GM12878 (cell line): ENCODE measurements at regions not wholly inside any gene's neighbourhood (a gene's known extent, or its start where the extent isn't known, plus 50 kb on each side); places are given as distances from the start of the nearest gene placed in this dataset.
"Not testable (repeated sequence)": the region's sequence is repeated elsewhere in the genome, so short reads cannot be mapped to it uniquely, and the experiment has no call there.

Experiments
- ATAC-seq: fragments of 200-7000 bp; cut with Tn5 transposase; 3 replicates; pipeline ENCODE4 v1.9.1; 2020; ENCODE audit warnings: mild to moderate bottlenecking, moderate library complexity
- BruUV-seq: library from RNA; stranded (reverse); fragments of 400-500 nt; replicated peaks from 2 replicates; lab custom pipeline; 2021; lab: Mats Ljungman, UMichigan
- CTCF ChIA-PET: fragments of 300-600 bp; sonication (Branson Sonifier 250); formaldehyde crosslinking; extraction: SDS; loops from one replicate; lab custom pipeline; 2021; ENCODE audit warnings: inconsistent platforms; lab: Yijun Ruan, JAX
- POLR2A ChIA-PET: fragments of 350-600 bp; formaldehyde crosslinking; extraction: SDS; loops from one replicate; lab custom pipeline; 2021; ENCODE audit warnings: inconsistent platforms; lab: Charles Lee
- RAD21 ChIA-PET: fragments of 300-600 bp; sonication (Branson Sonifier 250); formaldehyde crosslinking; loops from one replicate; lab custom pipeline; 2023; ENCODE audit warnings: antibody characterized with exemption; ENCODE audit not compliant: unreplicated experiment; lab: Charles Lee
- SMC1A ChIA-PET: fragments of 300-600 bp; sonication (Branson Sonifier 250); formaldehyde crosslinking; loops from one replicate; lab custom pipeline; 2023; ENCODE audit not compliant: unreplicated experiment, uncharacterized antibody; lab: Charles Lee
- DNase-seq: peaks from one replicate; pipeline ENCODE4 v3.0.0-alpha.2; 2011; ENCODE audit warnings: low read depth, low spot score
- FAIRE-seq: peaks from 3 replicates; lab custom pipeline; 2011; peaks lifted over from hg19 to GRCh38; lab: Jason Lieb, UNC
- H2AFZ ChIP-seq: 2 replicates; pipeline ENCODE4 v1.6.0; 2011; ENCODE audit warnings: low read depth, low read length, control low read depth; ENCODE audit not compliant: control insufficient read depth
- H3K27ac ChIP-seq: 2 replicates; pipeline ENCODE4 v1.5.1; 2011; ENCODE audit warnings: control low read depth; ENCODE audit not compliant: control insufficient read depth, insufficient read depth
- H3K27me3 ChIP-seq, 2 experiments: replicated peaks in 1 of 2; 2 replicates each; pipeline versions ENCODE4 v1.6.0 to v1.6.1; 2011; ENCODE audit warnings: low read length in 1 of 2; ENCODE audit not compliant: control insufficient read depth in 2 of 2, insufficient read depth in 2 of 2
- H3K36me3 ChIP-seq, 2 experiments: 2 replicates each; pipeline ENCODE4 v1.5.1; 2011; ENCODE audit warnings: low read length in 1 of 2; ENCODE audit not compliant: control insufficient read depth in 2 of 2, insufficient read depth in 2 of 2
- H3K4me1 ChIP-seq: 2 replicates; pipeline ENCODE4 v1.6.1; 2011; ENCODE audit warnings: mild to moderate bottlenecking, low read length, moderate library complexity, mixed read lengths; ENCODE audit not compliant: control insufficient read depth, insufficient read depth
- H3K4me2 ChIP-seq: 2 replicates; pipeline ENCODE4 v1.6.0; 2011; ENCODE audit warnings: control low read depth; ENCODE audit not compliant: control insufficient read depth, insufficient read depth
- H3K4me3 ChIP-seq: fragments of 200-600 bp; sonication (generic); 2 replicates; pipeline ENCODE4 v1.5.1; 2016
- H3K79me2 ChIP-seq: 2 replicates; pipeline ENCODE4 v1.6.0; 2011; ENCODE audit warnings: low read length; ENCODE audit not compliant: control insufficient read depth, insufficient read depth
- H3K9ac ChIP-seq: 2 replicates; pipeline ENCODE4 v1.8.0; 2011; ENCODE audit warnings: low read length, control low read depth, mixed read lengths; ENCODE audit not compliant: control insufficient read depth, insufficient read depth
- H3K9me3 ChIP-seq: replicated peaks from 3 replicates; pipeline ENCODE4 v1.5.1; 2011; ENCODE audit warnings: mild to moderate bottlenecking, low read length; ENCODE audit not compliant: control insufficient read depth, insufficient read depth
- H4K20me1 ChIP-seq: 2 replicates; pipeline ENCODE4 v1.6.0; 2011; ENCODE audit not compliant: control insufficient read depth, insufficient read depth
- DPF2 ChIP-seq: fragments of 450-650 bp; IDR thresholded peaks from 2 replicates; pipeline ENCODE4 v1.6.1; 2017; ENCODE audit warnings: mild to moderate bottlenecking
- TCF3 ChIP-seq: IDR thresholded peaks from 2 replicates; pipeline ENCODE4 v1.6.1; 2012; ENCODE audit warnings: low read depth, mild to moderate bottlenecking, low read length, borderline replicate concordance; ENCODE audit not compliant: insufficient read depth
- WGBS: methylation state at CpG from one replicate; pipeline ENCODE4 v1.1.6; 2016; ENCODE audit warnings: low lambda C conversion rate; ENCODE audit not compliant: insufficient replicate concordance, insufficient coverage; ENCODE audit errors: missing lambda C conversion rate; 5-methylcytosine and 5-hydroxymethylcytosine counted together
- in situ Hi-C: fragments of 300-500 bp; cut with MboI; formaldehyde crosslinking; loops from 9 replicates; pipeline ENCODE4 v1.14.3; 2018; ENCODE audit warnings: mixed read lengths
- intact Hi-C: fragments of 100-400 bp; cut with micrococcal nuclease; formaldehyde crosslinking; loops from one replicate; pipeline ENCODE4 v1.14.2; 2022; ENCODE audit not compliant: unreplicated experiment

DNA sequence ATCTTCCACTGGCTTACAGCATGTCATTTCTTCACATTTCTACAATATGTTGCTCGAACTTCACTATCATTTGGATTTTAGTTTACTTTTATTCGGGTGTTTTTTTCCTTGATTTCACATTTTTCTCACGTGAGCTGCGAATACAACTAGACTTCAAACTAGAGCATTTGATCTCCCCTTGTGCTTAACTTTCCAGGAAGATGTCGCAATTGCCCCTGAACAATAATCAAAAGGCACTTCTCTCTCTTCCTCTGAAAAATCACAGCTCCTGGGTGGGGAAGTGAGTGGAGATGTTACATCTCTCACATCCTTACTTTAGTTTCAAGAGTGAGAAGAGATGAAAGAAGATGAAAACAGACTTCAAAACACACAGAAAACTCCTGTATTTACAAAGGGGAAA is 587.9 kb downstream of the TBL1XR1 start:
- SMC1A ChIA-PET, result interaction anchor here (0.5 kb wide), 1 partner anchor 1530 kb away, joined by 3 read pairs; no protein-coding TSS in a partner anchor
- POLR2A ChIA-PET, result no interaction called here
- WGBS, result 17% methylated on average over 5 of the region's 5 CpGs
- Histone ChIP-seq H3K36me3 (no peaks in the 10 kb centered on the region), H2AFZ (no peak overlapping the region), H3K27ac (no peak overlapping the region), H3K27me3 (no peaks in the 10 kb centered on the region), H3K4me2 (no peak overlapping the region), H3K9me3 (no peaks in the 10 kb centered on the region), H3K9ac (no peak overlapping the region), H3K4me1 (no peaks in the 10 kb centered on the region), H3K79me2 (no peaks in the 10 kb centered on the region), H3K4me3 (no peak overlapping the region), H4K20me1 (no peaks in the 10 kb centered on the region)
- in situ Hi-C loops (no loop called here), intact Hi-C loops (no loop called here)
- RAD21 ChIA-PET, result no interaction called here
- CTCF ChIA-PET, result no interaction called here
- BruUV-seq, result no TSS peak
- no peak for DNase-seq
- FAIRE-seq, result no peak
- no peak for ATAC-seq
- TF ChIP-seq DPF2 (no peak), TCF3 (no peak)
- TF ChIP-seq, all 136 proteins: peak for 0

DNA sequence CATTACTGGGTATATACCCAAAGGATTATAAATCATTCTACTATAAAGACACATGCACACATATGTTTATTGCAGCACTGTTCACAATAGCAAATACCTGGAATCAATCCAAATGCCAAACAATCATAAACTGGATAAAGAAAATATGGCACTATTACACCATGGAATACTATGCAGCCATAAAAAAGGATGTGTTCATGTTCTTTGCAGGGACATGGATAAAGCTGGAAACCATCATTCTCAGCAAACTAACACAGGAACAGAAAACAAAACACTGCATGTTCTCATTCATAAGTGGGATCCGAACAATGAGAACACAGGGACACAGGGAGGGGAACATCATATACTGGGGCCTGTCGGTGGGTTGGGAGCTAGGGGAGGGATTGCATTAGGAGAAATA is 591.7 kb downstream of the TBL1XR1 start:
- RAD21 ChIA-PET, H3K27me3 ChIP-seq, H3K36me3 ChIP-seq, H2AFZ ChIP-seq, H3K9me3 ChIP-seq, BruUV-seq, H3K79me2 ChIP-seq, H4K20me1 ChIP-seq, H3K27ac ChIP-seq, H3K9ac ChIP-seq, FAIRE-seq, SMC1A ChIA-PET, H3K4me1 ChIP-seq, intact Hi-C loops, POLR2A ChIA-PET, CTCF ChIA-PET, H3K4me2 ChIP-seq, H3K4me3 ChIP-seq, ATAC-seq, DNase-seq, in situ Hi-C loops: not testable (repeated sequence)
- WGBS, result 53% methylated on average over 2 of the region's 2 CpGs
